NB4 (cell line): ENCODE measurements at regions not wholly inside any gene's neighbourhood (a gene's known extent, or its start where the extent isn't known, plus 50 kb on each side); places are given as distances from the start of the nearest gene placed in this dataset.

Source experiments
- DNase-seq: peaks from one replicate; pipeline ENCODE4 v3.0.0; 2010; ENCODE audit warnings: low read depth
- H3K4me3 ChIP-seq: one replicate; pipeline ENCODE4 v1.5.1; 2011; ENCODE audit warnings: mild to moderate bottlenecking, low read depth, low read length, moderate library complexity
- CTCF ChIP-seq: IDR thresholded peaks from one replicate; pipeline ENCODE4 v1.5.1; 2012; ENCODE audit warnings: low read depth, low read length
- MAX ChIP-seq: IDR thresholded peaks from 2 replicates; pipeline ENCODE4 v1.6.1; 2011; ENCODE audit warnings: low read depth, low read length
- MYC ChIP-seq: IDR thresholded peaks from 2 replicates; pipeline ENCODE4 v1.6.1; 2011; ENCODE audit warnings: low read depth, low read length
- POLR2A ChIP-seq: IDR thresholded peaks from 2 replicates; pipeline ENCODE4 v1.6.1; 2011; ENCODE audit warnings: mild to moderate bottlenecking; ENCODE audit not compliant: insufficient read length; ENCODE audit errors: extremely low read depth

- no peak overlapping the region for H3K4me3 ChIP-seq
- TF ChIP-seq CTCF (no peak), POLR2A (no peak), MAX (no peak), MYC (no peak)
- DNase-seq, result no peak
Measured at GRCh38 chr2:106996171-106996769, 110.3 kb upstream of the ST6GAL2 start.

- H3K4me3 ChIP-seq, result no peak overlapping the region
- no peak for DNase-seq
- no peak for TF ChIP-seq CTCF
- no peak for TF ChIP-seq MYC
- no peak for TF ChIP-seq POLR2A
- TF ChIP-seq MAX, result no peak
Measured at GRCh38 chr2:106997204-106997603, 111.2 kb upstream of the ST6GAL2 start.

- TF ChIP-seq MAX (no peak), CTCF (no peak), MYC (no peak), POLR2A (no peak)
- no peak for DNase-seq
- H3K4me3 ChIP-seq, result no peak overlapping the region
Measured at GRCh38 chr2:107001062-107001461, 115.1 kb upstream of the ST6GAL2 start.

GRCh38 chr2:107001551-107001950 is 115.6 kb upstream of the ST6GAL2 start:
- no peak for TF ChIP-seq POLR2A
- TF ChIP-seq CTCF, result no peak
- no peak for TF ChIP-seq MAX
- TF ChIP-seq MYC, result no peak
- H3K4me3 ChIP-seq, result no peak overlapping the region
- no peak for DNase-seq

GRCh38 chr2:107001964-107002696 is 116.2 kb upstream of the ST6GAL2 start:
- no peak for DNase-seq
- no peak overlapping the region for H3K4me3 ChIP-seq
- TF ChIP-seq POLR2A (no peak), CTCF (no peak), MYC (no peak), MAX (no peak)
